Dermis blood vessel endothelial cell (primary cell): ENCODE measurements at regions not wholly inside any gene's neighbourhood (a gene's known extent, or its start where the extent isn't known, plus 50 kb on each side); places are given as distances from the start of the nearest gene placed in this dataset.
"Not testable (repeated sequence)": the region's sequence is repeated elsewhere in the genome, so short reads cannot be mapped to it uniquely, and the experiment has no call there.

Experiments used
- DNase-seq: peaks from one replicate; pipeline ENCODE4 v3.0.0; 2010

- no peak for DNase-seq
Observed at GRCh38 chr14:28272270-28272669, 494.3 kb upstream of the FOXG1 start.

- DNase-seq: no peak
Observed at GRCh38 chr14:28280530-28280929, 486.1 kb upstream of the FOXG1 start.

GRCh38 chr14:28280997-28281598 lies 485.5 kb upstream of the FOXG1 start:
- DNase-seq: no peak

- DNase-seq: no peak
Observed at GRCh38 chr14:28284546-28285300, 481.9 kb upstream of the FOXG1 start.

GRCh38 chr14:28294834-28295440 lies 471.6 kb upstream of the FOXG1 start:
- DNase-seq: no peak

GRCh38 chr14:28297559-28297958 lies 469.0 kb upstream of the FOXG1 start:
- no peak for DNase-seq

GRCh38 chr14:28298156-28298555 lies 468.4 kb upstream of the FOXG1 start:
- no peak for DNase-seq

- no peak for DNase-seq
Observed at GRCh38 chr14:28299227-28299626, 467.4 kb upstream of the FOXG1 start.

GRCh38 chr14:28300356-28300755 lies 466.2 kb upstream of the FOXG1 start:
- DNase-seq: no peak

- DNase-seq: no peak
Observed at GRCh38 chr14:28301179-28301578, 465.4 kb upstream of the FOXG1 start.

- DNase-seq: no peak
Observed at GRCh38 chr14:28303248-28303647, 463.3 kb upstream of the FOXG1 start.

GRCh38 chr14:28305938-28306337 lies 460.6 kb upstream of the FOXG1 start:
- DNase-seq: no peak

- DNase-seq: no peak
Observed at GRCh38 chr14:28307506-28307905, 459.1 kb upstream of the FOXG1 start.

GRCh38 chr14:28308734-28309133 lies 457.9 kb upstream of the FOXG1 start:
- no peak for DNase-seq

GRCh38 chr14:28317890-28318675 lies 448.5 kb upstream of the FOXG1 start:
- DNase-seq: not testable (repeated sequence)

- DNase-seq: no peak
Observed at GRCh38 chr14:28321475-28322244, 444.9 kb upstream of the FOXG1 start.

GRCh38 chr14:28323366-28323765 lies 443.2 kb upstream of the FOXG1 start:
- no peak for DNase-seq

- no peak for DNase-seq
Observed at GRCh38 chr14:28323951-28324741, 442.4 kb upstream of the FOXG1 start.

GRCh38 chr14:28340816-28341215 lies 425.8 kb upstream of the FOXG1 start:
- DNase-seq: no peak

- DNase-seq: no peak
Observed at GRCh38 chr14:28344381-28344780, 422.2 kb upstream of the FOXG1 start.

- DNase-seq: no peak
Observed at GRCh38 chr14:28348797-28349196, 417.8 kb upstream of the FOXG1 start.

- DNase-seq: no peak
Observed at GRCh38 chr14:28356819-28357218, 409.8 kb upstream of the FOXG1 start.
